H9 (cell line): ENCODE measurements at regions not wholly inside any gene's neighbourhood (a gene's known extent, or its start where the extent isn't known, plus 50 kb on each side); places are given as distances from the start of the nearest gene placed in this dataset.

Experiments used
- DNase-seq: peaks from one replicate; pipeline ENCODE4 v3.0.0-alpha.2; 2017
- H2AFZ ChIP-seq: one replicate; pipeline ENCODE4 v1.6.1; 2013; ENCODE audit warnings: mild to moderate bottlenecking, low read length, control low read depth, moderate library complexity
- H2AK5ac ChIP-seq: 2 replicates; pipeline ENCODE4 v1.6.1; 2013; ENCODE audit warnings: low read length, control low read depth, mixed read lengths; ENCODE audit not compliant: insufficient read length
- H2BK120ac ChIP-seq: one replicate; pipeline ENCODE4 v1.6.1; 2013; ENCODE audit warnings: low read depth, mild to moderate bottlenecking, low read length, control low read depth, inconsistent platforms; ENCODE audit not compliant: poor library complexity, severe bottlenecking
- H2BK12ac ChIP-seq: 2 replicates; pipeline ENCODE4 v1.6.1; 2013; ENCODE audit warnings: low read length, control low read depth, mixed read lengths, low read depth; ENCODE audit not compliant: insufficient read length
- H2BK15ac ChIP-seq: 2 replicates; pipeline ENCODE4 v1.6.1; 2013; ENCODE audit warnings: low read depth, low read length, control low read depth
- H2BK20ac ChIP-seq: one replicate; pipeline ENCODE4 v1.6.1; 2013; ENCODE audit warnings: low read depth, mild to moderate bottlenecking, low read length, control low read depth, inconsistent platforms; ENCODE audit not compliant: poor library complexity, severe bottlenecking
- H2BK5ac ChIP-seq: 2 replicates; pipeline ENCODE4 v1.6.1; 2013; ENCODE audit warnings: low read length, control low read depth, mixed read lengths; ENCODE audit not compliant: insufficient read length
- H3K14ac ChIP-seq: 2 replicates; pipeline ENCODE4 v1.6.1; 2013; ENCODE audit warnings: low read length, control low read depth; ENCODE audit not compliant: insufficient read depth
- H3K18ac ChIP-seq: 2 replicates; pipeline ENCODE4 v1.6.1; 2013; ENCODE audit warnings: low read depth, mild to moderate bottlenecking, mixed read lengths, low read length, control low read depth; ENCODE audit not compliant: insufficient read length
- H3K23ac ChIP-seq: 2 replicates; pipeline ENCODE4 v1.6.1; 2013; ENCODE audit warnings: low read length, control low read depth, mixed read lengths, low read depth; ENCODE audit not compliant: insufficient read length
- H3K23me2 ChIP-seq: 2 replicates; pipeline ENCODE4 v1.6.1; 2013; ENCODE audit warnings: low read depth, mild to moderate bottlenecking, mixed read lengths, low read length, control low read depth; ENCODE audit not compliant: insufficient read length, poor library complexity, severe bottlenecking
- H3K27ac ChIP-seq: 2 replicates; pipeline ENCODE4 v1.5.1; 2013; ENCODE audit warnings: low read length, control low read depth, mixed read lengths, low read depth; ENCODE audit not compliant: insufficient read length
- H3K27me3 ChIP-seq: 2 replicates; pipeline ENCODE4 v1.6.1; 2013; ENCODE audit warnings: low read length, control low read depth, inconsistent platforms; ENCODE audit not compliant: insufficient read depth
- H3K4ac ChIP-seq: 2 replicates; pipeline ENCODE4 v1.6.1; 2013; ENCODE audit warnings: low read depth, mild to moderate bottlenecking, control low read depth, inconsistent platforms, low read length, moderate library complexity
- H3K4me1 ChIP-seq: 2 replicates; pipeline ENCODE4 v1.6.1; 2013; ENCODE audit warnings: low read length, control low read depth, inconsistent platforms; ENCODE audit not compliant: insufficient read depth
- H3K4me2 ChIP-seq: 2 replicates; pipeline ENCODE4 v1.6.1; 2013; ENCODE audit warnings: low read length, control low read depth, mixed read lengths; ENCODE audit not compliant: insufficient read length, insufficient read depth
- H3K56ac ChIP-seq: 2 replicates; pipeline ENCODE4 v1.6.1; 2013; ENCODE audit warnings: low read depth, mild to moderate bottlenecking, mixed read lengths, low read length, control low read depth; ENCODE audit not compliant: insufficient read length
- H3K79me1 ChIP-seq: 2 replicates; pipeline ENCODE4 v1.6.1; 2013; ENCODE audit warnings: low read depth, mild to moderate bottlenecking, moderate library complexity, low read length, control low read depth, inconsistent platforms; ENCODE audit not compliant: insufficient read depth, poor library complexity, severe bottlenecking
- H3K79me2 ChIP-seq: 2 replicates; pipeline ENCODE4 v1.6.1; 2013; ENCODE audit warnings: low read length, control low read depth, inconsistent platforms; ENCODE audit not compliant: insufficient read depth
- H3K9ac ChIP-seq: 2 replicates; pipeline ENCODE4 v1.6.1; 2013; ENCODE audit warnings: low read length, control low read depth, mixed read lengths; ENCODE audit not compliant: insufficient read length; ENCODE audit errors: extremely low read depth
- H3K9me3 ChIP-seq: one replicate; pipeline ENCODE4 v1.6.1; 2013; ENCODE audit warnings: low read depth, low read length, inconsistent platforms; ENCODE audit not compliant: control insufficient read depth
- H3T11ph ChIP-seq: one replicate; pipeline ENCODE4 v1.6.1; 2013; ENCODE audit warnings: mild to moderate bottlenecking, low read length, control low read depth, inconsistent platforms
- H4K20me1 ChIP-seq: one replicate; pipeline ENCODE4 v1.6.1; 2013; ENCODE audit not compliant: control insufficient read depth, insufficient read length, insufficient read depth
- H4K5ac ChIP-seq: 2 replicates; pipeline ENCODE4 v1.6.1; 2013; ENCODE audit warnings: low read depth, mild to moderate bottlenecking, mixed read lengths, low read length, control low read depth; ENCODE audit not compliant: insufficient read length
- H4K8ac ChIP-seq: replicated peaks from 2 replicates; pipeline ENCODE4 v1.6.1; 2013; ENCODE audit warnings: low read length, control low read depth, mixed read lengths, low read depth; ENCODE audit not compliant: insufficient read length
- H4K91ac ChIP-seq: 2 replicates; pipeline ENCODE4 v1.6.1; 2013; ENCODE audit warnings: low read depth, mild to moderate bottlenecking, moderate library complexity, mixed read lengths, low read length, control low read depth; ENCODE audit not compliant: insufficient read length
- H3K27ac Mint-ChIP-seq, 3 experiments: 2 replicates in 2 of 3; 3 replicates in 1 of 3; pipeline ENCODE4 v1.8.0; 2020 to 2021; ENCODE audit warnings: mixed read lengths in 3 of 3, mild to moderate bottlenecking in 1 of 3, moderate library complexity in 1 of 3
- H3K27me3 Mint-ChIP-seq: 2 replicates; pipeline ENCODE4 v1.8.0; 2021; ENCODE audit warnings: low read depth, mild to moderate bottlenecking, moderate library complexity, mixed read lengths
- H3K36me3 Mint-ChIP-seq, 3 experiments: 2 replicates in 2 of 3; 3 replicates in 1 of 3; pipeline ENCODE4 v1.8.0; 2020 to 2021; ENCODE audit warnings: low read depth in 3 of 3, mixed read lengths in 3 of 3; ENCODE audit not compliant: insufficient read depth in 1 of 3
- H3K4me1 Mint-ChIP-seq, 2 experiments: 2 replicates each; pipeline ENCODE4 v1.8.0; 2020; ENCODE audit warnings: mixed read lengths in 2 of 2
- H3K4me3 Mint-ChIP-seq, 2 experiments: 2 replicates in 1 of 2; 3 replicates in 1 of 2; pipeline ENCODE4 v1.8.0; 2020 to 2021; ENCODE audit warnings: mild to moderate bottlenecking in 2 of 2, mixed read lengths in 2 of 2, moderate library complexity in 1 of 2
- H3K9me3 Mint-ChIP-seq, 2 experiments: 2 replicates in 1 of 2; 3 replicates in 1 of 2; pipeline ENCODE4 v1.8.0; 2020; ENCODE audit warnings: mild to moderate bottlenecking in 2 of 2, mixed read lengths in 2 of 2, moderate library complexity in 1 of 2
- CTCF ChIP-seq: fragments of 200-600 bp; sonication (generic); conservative IDR thresholded peaks from 3 replicates; pipeline ENCODE4 v1.8.0; 2021; ENCODE audit warnings: antibody characterized with exemption, mild to moderate bottlenecking
- WGBS: extraction: QIAGEN DNeasy Blood & Tissue Kit; methylation state at CpG from one replicate; pipeline ENCODE4 v1.1.7; 2013; ENCODE audit warnings: missing lambda C conversion rate, low lambda C conversion rate, mixed read lengths; ENCODE audit not compliant: insufficient read length; ENCODE audit errors: extremely low coverage; 5-methylcytosine and 5-hydroxymethylcytosine counted together

DNA sequence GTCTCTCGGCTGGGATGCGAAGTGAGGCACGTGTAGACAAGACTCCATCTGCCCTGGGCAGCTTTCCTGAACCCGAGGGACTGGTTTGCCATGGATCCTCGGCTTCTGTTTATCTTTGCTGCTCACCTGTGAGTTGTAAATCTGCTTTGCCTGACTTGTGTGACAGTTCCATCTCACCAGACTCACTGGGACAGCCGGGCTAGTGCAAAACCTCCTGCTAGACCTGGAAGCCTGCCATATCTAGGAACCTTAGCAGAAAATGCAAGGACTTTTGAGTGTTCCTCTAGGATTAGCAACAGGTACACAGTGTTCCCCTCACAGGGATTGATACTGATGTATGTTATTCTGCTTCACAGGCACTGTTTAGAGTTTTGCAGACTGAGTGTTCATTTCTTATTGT is 218.6 kb downstream of the URB2 start:
- Mint-ChIP-seq H3K36me3 (no peaks in the 10 kb centered on the region), H3K27me3 (no peaks in the 10 kb centered on the region), H3K4me1 (peaks cover 0 to under 1% of the 10 kb centered on the region in 2 experiments; a peak in 1 of 4 replicates), H3K27ac (no peak overlapping the region; a peak in 1 of 7 replicates), H3K4me3 (no peak overlapping the region), H3K9me3 (no peaks in the 10 kb centered on the region)
- Histone ChIP-seq H3K79me1 (no peaks in the 10 kb centered on the region), H3K9ac (no peak overlapping the region), H2BK5ac (no peak overlapping the region), H3K18ac (no peak overlapping the region), H2AFZ (no peak overlapping the region), H4K5ac (no peak overlapping the region), H3K23ac (no peak overlapping the region), H4K91ac (no peak overlapping the region), H3K4me2 (no peak overlapping the region), H2BK12ac (no peak overlapping the region), H3K27me3 (no peaks in the 10 kb centered on the region), H3K56ac (no peak overlapping the region), H2BK120ac (no peak overlapping the region), H3K27ac (no peak overlapping the region), H2BK20ac (no peak overlapping the region), H3K9me3 (no peaks in the 10 kb centered on the region), H4K20me1 (no peaks in the 10 kb centered on the region), H4K8ac (no peak overlapping the region), H3K4me1 (no peaks in the 10 kb centered on the region), H2BK15ac (no peak overlapping the region), H3K14ac (no peak overlapping the region), H3K23me2 (no peaks in the 10 kb centered on the region), H3K79me2 (no peaks in the 10 kb centered on the region), H3T11ph (no peak overlapping the region), H3K4ac (no peak overlapping the region), H2AK5ac (no peak overlapping the region)
- WGBS = no CpG with 5 or more reads among the region's 6 CpGs
- TF ChIP-seq CTCF = no peak
- no peak for DNase-seq
